ENCODE measurements at regions not wholly inside any gene's neighbourhood (a gene's known extent, or its start where the extent isn't known, plus 50 kb on each side); places are given as distances from the start of the nearest gene placed in this dataset.

DNA sequence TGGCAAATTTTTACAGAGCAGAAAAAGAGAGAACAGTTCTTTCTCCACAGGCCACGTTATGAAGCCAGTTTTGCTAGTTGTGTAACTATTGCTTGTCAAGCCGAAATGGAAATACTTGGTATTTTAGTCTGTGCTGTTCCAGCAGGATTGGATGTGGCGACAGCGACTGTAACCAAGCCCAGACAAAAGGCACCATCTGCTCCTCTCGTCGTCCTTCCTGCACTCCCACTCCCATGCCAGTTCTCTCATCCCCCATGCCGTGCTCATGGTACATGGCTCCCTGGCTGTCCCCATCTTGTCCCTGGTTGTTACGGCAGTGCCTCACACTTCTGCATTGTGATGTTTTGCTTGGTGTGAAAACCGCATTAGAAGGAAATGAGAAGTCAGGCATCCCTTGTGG lies 185.7 kb upstream of the FZD8 start:
- H3K4me3 ChIP-seq = no peak overlapping the region
- no peak overlapping the region for H3K27ac ChIP-seq
- no peak for DNase-seq
- H3K36me3 ChIP-seq = no peaks in the 10 kb centered on the region
- intact Hi-C loops (cut with DNase I) = no loop called here
- no peaks in the 10 kb centered on the region for H3K4me1 ChIP-seq
- H3K9me3 ChIP-seq = no peaks in the 10 kb centered on the region
- ATAC-seq = no peak
- H3K27me3 ChIP-seq = no peaks in the 10 kb centered on the region
- no peak for TF ChIP-seq CTCF (IDR thresholded peaks at IDR 0.05)

DNA sequence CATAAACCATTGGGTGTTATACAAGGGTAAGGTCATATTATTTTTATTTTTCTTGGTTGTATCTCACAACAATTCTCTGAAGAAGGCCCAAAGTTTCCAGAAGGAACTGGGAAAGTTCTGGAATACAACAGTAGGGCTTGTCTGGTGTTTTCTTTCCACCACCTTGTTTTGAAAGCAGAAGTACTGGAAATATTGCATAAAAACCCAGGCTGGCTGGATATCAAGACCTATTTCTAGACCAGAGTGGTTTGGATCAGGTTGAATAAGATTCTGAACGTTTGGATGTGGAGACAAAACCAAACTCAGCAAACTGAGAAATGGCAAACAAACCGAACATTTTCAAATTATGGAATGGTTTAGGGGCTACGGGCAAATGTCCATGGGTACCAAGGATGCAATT lies 182.6 kb upstream of the FZD8 start:
- no peaks in the 10 kb centered on the region for H3K36me3 ChIP-seq
- no peak for TF ChIP-seq CTCF (IDR thresholded peaks at IDR 0.05)
- H3K27me3 ChIP-seq = no peaks in the 10 kb centered on the region
- no peak for ATAC-seq
- H3K4me3 ChIP-seq = no peak overlapping the region
- H3K4me1 ChIP-seq = no peaks in the 10 kb centered on the region
- no peaks in the 10 kb centered on the region for H3K9me3 ChIP-seq
- DNase-seq = no peak
- intact Hi-C loops (cut with DNase I) = no loop called here
- H3K27ac ChIP-seq = no peak overlapping the region

DNA sequence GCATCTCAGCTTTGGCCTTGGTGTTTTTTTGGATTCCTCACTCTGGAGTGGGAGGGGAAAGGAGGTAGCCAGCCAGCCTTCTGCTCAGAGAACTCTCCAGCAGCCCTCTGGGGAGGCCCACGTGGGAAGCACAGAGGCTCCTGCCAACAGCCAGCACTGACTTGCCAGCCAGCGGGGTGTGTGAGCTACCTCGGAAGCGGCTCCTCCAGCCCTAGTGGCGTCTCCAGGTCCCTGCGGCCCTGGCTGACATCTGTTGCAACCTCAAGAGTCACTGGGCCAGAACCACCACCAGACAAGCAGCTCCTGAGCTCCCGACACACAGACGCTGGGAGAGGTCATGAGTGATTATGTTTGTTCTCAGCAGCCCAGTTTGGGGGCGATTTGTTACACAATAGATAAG lies 180.2 kb upstream of the FZD8 start:
- no peaks in the 10 kb centered on the region for H3K4me1 ChIP-seq
- no peaks in the 10 kb centered on the region for H3K36me3 ChIP-seq
- TF ChIP-seq CTCF (IDR thresholded peaks at IDR 0.05) = no peak
- no peaks in the 10 kb centered on the region for H3K9me3 ChIP-seq
- no peak overlapping the region for H3K4me3 ChIP-seq
- intact Hi-C loops (cut with DNase I) = no loop called here
- H3K27ac ChIP-seq = no peak overlapping the region
- DNase-seq = peak in 3 of 4 donors; percentile 50 to 76 (median 57)
- no peaks in the 10 kb centered on the region for H3K27me3 ChIP-seq
- ATAC-seq = peak; percentile 91

DNA sequence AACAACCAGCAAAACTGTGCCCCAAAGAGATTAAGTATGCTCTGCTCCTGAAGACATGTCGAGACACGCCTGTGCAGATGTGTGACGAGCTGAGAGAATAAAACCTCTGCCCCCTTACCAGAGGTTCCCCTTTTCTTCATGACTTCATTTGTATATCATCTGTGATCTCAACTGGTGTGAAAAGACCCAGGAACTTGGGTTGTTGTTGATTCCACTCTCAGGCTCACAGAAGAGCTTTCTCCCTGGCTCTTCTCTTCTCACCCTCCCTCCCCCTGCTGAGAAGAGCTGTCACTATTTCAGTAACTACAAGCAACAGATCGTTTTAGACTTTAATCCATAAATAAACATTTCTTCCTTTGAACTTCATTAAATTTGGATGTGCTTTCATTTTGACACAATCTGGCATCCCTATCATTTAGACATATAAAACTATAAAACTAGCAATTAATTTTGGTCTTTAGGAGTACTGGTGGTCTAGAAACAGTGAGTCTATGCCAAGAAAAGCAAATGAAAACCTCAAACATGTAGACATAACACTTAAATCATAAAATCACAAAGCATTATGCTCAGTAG lies 179.3 kb upstream of the FZD8 start:
- no peaks in the 10 kb centered on the region for H3K27me3 ChIP-seq
- TF ChIP-seq CTCF (IDR thresholded peaks at IDR 0.05) = no peak
- no peak overlapping the region for H3K27ac ChIP-seq
- no peaks in the 10 kb centered on the region for H3K4me1 ChIP-seq
- H3K36me3 ChIP-seq = no peaks in the 10 kb centered on the region
- DNase-seq (peak in 2 of 4 donors; percentile 39 to 44), ATAC-seq (no peak)
- H3K9me3 ChIP-seq = no peaks in the 10 kb centered on the region
- intact Hi-C loops (cut with DNase I) = no loop called here
- H3K4me3 ChIP-seq = no peak overlapping the region

GRCh38 chr10:35819736-35820135 lies 177.6 kb upstream of the FZD8 start:
- no peak for ATAC-seq
- DNase-seq = no peak
- Histone ChIP-seq H3K27me3 (no peaks in the 10 kb centered on the region), H3K4me1 (no peaks in the 10 kb centered on the region), H3K9me3 (no peaks in the 10 kb centered on the region), H3K36me3 (no peaks in the 10 kb centered on the region), H3K4me3 (no peak overlapping the region), H3K27ac (no peak overlapping the region)
- TF ChIP-seq CTCF (IDR thresholded peaks at IDR 0.05) = no peak
- intact Hi-C loops (cut with DNase I) = no loop called here

All from left lung (tissue), 4 donors.